IMR-90 (cell line): ENCODE measurements at regions not wholly inside any gene's neighbourhood (a gene's known extent, or its start where the extent isn't known, plus 50 kb on each side); places are given as distances from the start of the nearest gene placed in this dataset.

Source experiments
- BHLHE40 ChIP-seq: fragments of 150-350 bp; IDR thresholded peaks from 2 replicates; pipeline ENCODE4 v1.6.1; 2016; ENCODE audit warnings: mild to moderate bottlenecking, low read depth, low read length
- CEBPB ChIP-seq: IDR thresholded peaks from 2 replicates; pipeline ENCODE4 v1.6.1; 2012; ENCODE audit warnings: low read depth, low read length, improper control_type of control experiment
- FOS ChIP-seq: fragments of 150-350 bp; IDR thresholded peaks from 2 replicates; pipeline ENCODE4 v1.6.1; 2016; ENCODE audit warnings: low read depth, low read length
- MAFK ChIP-seq: IDR thresholded peaks from 2 replicates; pipeline ENCODE4 v1.6.1; 2012; ENCODE audit warnings: low read depth, low read length, improper control_type of control experiment
- MXI1 ChIP-seq: IDR thresholded peaks from 2 replicates; pipeline ENCODE4 v1.6.1; 2012; ENCODE audit warnings: low read depth, mild to moderate bottlenecking, low read length, moderate library complexity, borderline replicate concordance
- NFE2L2 ChIP-seq: fragments of 150-350 bp; IDR thresholded peaks from 2 replicates; pipeline ENCODE4 v1.6.1; 2016; ENCODE audit warnings: low read depth, mild to moderate bottlenecking, low read length
- POLR2A ChIP-seq: IDR thresholded peaks from 2 replicates; pipeline ENCODE4 v1.6.1; 2012; ENCODE audit warnings: mild to moderate bottlenecking, low read depth, low read length
- RCOR1 ChIP-seq: IDR thresholded peaks from 2 replicates; pipeline ENCODE4 v1.6.1; 2012; ENCODE audit warnings: mild to moderate bottlenecking, low read length, improper control_type of control experiment; ENCODE audit not compliant: insufficient replicate concordance
- TF ChIP-seq, protein P1 (sequence below): conservative IDR thresholded peaks from 2 replicates; pipeline ENCODE4 v1.5.1; 2012; ENCODE audit warnings: mild to moderate bottlenecking, low read depth, low read length, improper control_type of control experiment
- TF ChIP-seq, protein P2 (sequence below): fragments of 150-350 bp; IDR thresholded peaks from 2 replicates; pipeline ENCODE4 v1.6.1; 2017; ENCODE audit warnings: mild to moderate bottlenecking, antibody characterized with exemption, low read length, low read depth

DNA sequence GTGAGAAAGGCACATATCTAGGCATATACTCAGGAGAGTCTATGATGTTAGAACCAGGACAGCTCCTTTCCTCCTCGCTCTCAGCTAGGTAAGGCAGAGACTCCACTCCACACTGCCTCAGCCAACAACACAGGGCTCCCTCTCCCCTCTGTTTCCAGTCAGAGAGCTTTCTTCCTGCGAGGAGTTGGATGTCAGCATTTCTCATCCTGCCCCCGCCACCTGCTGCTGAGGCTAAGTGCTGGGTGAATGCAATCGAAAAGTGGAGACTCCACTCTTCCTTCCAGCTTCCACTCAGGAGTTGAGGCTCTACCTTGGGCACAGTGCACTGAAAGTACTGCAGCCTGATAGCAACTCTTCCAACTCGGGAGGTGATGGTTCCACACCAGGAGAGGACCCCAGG, 177.2 kb upstream of the RAB6C start:
- no peak for TF ChIP-seq POLR2A
- TF ChIP-seq BHLHE40: no peak
- TF ChIP-seq, protein P1, sequence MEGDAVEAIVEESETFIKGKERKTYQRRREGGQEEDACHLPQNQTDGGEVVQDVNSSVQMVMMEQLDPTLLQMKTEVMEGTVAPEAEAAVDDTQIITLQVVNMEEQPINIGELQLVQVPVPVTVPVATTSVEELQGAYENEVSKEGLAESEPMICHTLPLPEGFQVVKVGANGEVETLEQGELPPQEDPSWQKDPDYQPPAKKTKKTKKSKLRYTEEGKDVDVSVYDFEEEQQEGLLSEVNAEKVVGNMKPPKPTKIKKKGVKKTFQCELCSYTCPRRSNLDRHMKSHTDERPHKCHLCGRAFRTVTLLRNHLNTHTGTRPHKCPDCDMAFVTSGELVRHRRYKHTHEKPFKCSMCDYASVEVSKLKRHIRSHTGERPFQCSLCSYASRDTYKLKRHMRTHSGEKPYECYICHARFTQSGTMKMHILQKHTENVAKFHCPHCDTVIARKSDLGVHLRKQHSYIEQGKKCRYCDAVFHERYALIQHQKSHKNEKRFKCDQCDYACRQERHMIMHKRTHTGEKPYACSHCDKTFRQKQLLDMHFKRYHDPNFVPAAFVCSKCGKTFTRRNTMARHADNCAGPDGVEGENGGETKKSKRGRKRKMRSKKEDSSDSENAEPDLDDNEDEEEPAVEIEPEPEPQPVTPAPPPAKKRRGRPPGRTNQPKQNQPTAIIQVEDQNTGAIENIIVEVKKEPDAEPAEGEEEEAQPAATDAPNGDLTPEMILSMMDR: no peak
- TF ChIP-seq RCOR1: no peak
- TF ChIP-seq MXI1: no peak
- no peak for TF ChIP-seq NFE2L2
- no peak for TF ChIP-seq CEBPB
- TF ChIP-seq, protein P2, sequence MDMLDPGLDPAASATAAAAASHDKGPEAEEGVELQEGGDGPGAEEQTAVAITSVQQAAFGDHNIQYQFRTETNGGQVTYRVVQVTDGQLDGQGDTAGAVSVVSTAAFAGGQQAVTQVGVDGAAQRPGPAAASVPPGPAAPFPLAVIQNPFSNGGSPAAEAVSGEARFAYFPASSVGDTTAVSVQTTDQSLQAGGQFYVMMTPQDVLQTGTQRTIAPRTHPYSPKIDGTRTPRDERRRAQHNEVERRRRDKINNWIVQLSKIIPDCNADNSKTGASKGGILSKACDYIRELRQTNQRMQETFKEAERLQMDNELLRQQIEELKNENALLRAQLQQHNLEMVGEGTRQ: no peak
- no peak for TF ChIP-seq MAFK
- no peak for TF ChIP-seq FOS
